BE2C (cell line): ENCODE measurements at regions not wholly inside any gene's neighbourhood (a gene's known extent, or its start where the extent isn't known, plus 50 kb on each side); places are given as distances from the start of the nearest gene placed in this dataset.
"Not testable (repeated sequence)": the region's sequence is repeated elsewhere in the genome, so short reads cannot be mapped to it uniquely, and the experiment has no call there.

Source experiments
- DNase-seq: peaks from one replicate; pipeline ENCODE4 v3.0.0-alpha.2; 2020
- H3K27me3 ChIP-seq: fragments of 250-450 bp; sonication (Bioruptor Pico); 2 replicates; pipeline ENCODE4 v1.5.1; 2020; ENCODE audit warnings: mild to moderate bottlenecking
- H3K36me3 ChIP-seq: fragments of 250-450 bp; sonication (Bioruptor Pico); 2 replicates; pipeline ENCODE4 v1.5.1; 2020; ENCODE audit warnings: mild to moderate bottlenecking
- H3K4me1 ChIP-seq: fragments of 250-450 bp; sonication (Bioruptor Pico); 2 replicates; pipeline ENCODE4 v1.5.1; 2020
- H3K4me3 ChIP-seq: 2 replicates; pipeline ENCODE4 v1.5.1; 2011; ENCODE audit warnings: low read depth, low read length
- H3K9me3 ChIP-seq: fragments of 250-450 bp; sonication (Bioruptor Pico); 2 replicates; pipeline ENCODE4 v1.5.1; 2020
- TF ChIP-seq, protein P1 (sequence below): IDR thresholded peaks from 2 replicates; pipeline ENCODE4 v1.5.1; 2012; ENCODE audit warnings: mild to moderate bottlenecking, low read depth, low read length

DNA sequence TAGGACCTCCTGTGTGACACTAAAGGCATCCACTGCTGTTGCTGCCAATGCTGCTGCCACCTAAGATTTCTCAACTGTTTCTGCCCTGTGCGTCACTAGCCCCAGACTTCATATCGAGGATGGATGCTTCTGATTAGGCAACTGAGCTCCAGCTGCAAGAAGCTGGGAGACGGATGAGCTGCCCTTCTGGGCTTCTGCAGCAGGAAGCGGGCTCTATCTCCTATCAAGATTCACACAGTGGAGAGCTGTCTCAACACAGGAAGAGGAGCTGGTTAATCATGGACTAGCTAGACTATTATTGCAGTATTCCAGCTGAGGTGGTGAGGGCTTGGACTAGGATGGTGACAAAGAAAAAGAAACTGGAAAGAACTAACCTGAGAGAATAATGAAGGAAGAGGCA, 59.2 kb upstream of the PELI2 start:
- no peaks in the 10 kb centered on the region for H3K27me3 ChIP-seq
- no peaks in the 10 kb centered on the region for H3K9me3 ChIP-seq
- peaks cover 9% of the 10 kb centered on the region for H3K4me1 ChIP-seq
- no peaks in the 10 kb centered on the region for H3K36me3 ChIP-seq
- TF ChIP-seq, protein P1, sequence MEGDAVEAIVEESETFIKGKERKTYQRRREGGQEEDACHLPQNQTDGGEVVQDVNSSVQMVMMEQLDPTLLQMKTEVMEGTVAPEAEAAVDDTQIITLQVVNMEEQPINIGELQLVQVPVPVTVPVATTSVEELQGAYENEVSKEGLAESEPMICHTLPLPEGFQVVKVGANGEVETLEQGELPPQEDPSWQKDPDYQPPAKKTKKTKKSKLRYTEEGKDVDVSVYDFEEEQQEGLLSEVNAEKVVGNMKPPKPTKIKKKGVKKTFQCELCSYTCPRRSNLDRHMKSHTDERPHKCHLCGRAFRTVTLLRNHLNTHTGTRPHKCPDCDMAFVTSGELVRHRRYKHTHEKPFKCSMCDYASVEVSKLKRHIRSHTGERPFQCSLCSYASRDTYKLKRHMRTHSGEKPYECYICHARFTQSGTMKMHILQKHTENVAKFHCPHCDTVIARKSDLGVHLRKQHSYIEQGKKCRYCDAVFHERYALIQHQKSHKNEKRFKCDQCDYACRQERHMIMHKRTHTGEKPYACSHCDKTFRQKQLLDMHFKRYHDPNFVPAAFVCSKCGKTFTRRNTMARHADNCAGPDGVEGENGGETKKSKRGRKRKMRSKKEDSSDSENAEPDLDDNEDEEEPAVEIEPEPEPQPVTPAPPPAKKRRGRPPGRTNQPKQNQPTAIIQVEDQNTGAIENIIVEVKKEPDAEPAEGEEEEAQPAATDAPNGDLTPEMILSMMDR: no peak
- no peak for DNase-seq
- H3K4me3 ChIP-seq: no peak overlapping the region

DNA sequence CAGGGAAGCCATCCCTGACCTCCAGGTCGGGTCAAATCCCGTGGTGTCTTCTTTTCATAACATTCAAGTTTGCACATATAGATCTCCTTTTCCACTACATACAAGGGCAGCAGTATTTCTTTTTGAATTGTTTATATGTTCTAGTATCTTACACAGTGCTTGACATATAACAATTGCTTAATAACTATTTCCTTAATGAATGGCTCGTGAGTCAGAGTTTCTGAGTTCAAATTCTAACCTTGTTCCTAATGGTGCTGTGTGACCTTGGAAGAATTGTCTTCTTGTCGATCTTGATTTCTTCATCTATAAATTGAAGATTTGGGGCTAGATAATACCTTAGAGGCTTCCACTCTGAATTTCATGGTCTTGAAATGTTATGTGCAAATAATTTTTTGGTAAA, 57.2 kb upstream of the PELI2 start:
- TF ChIP-seq, protein P1: no peak
- no peaks in the 10 kb centered on the region for H3K27me3 ChIP-seq
- H3K36me3 ChIP-seq: no peaks in the 10 kb centered on the region
- H3K4me3 ChIP-seq: no peak overlapping the region
- no peak for DNase-seq
- H3K9me3 ChIP-seq: no peaks in the 10 kb centered on the region
- peaks cover 9% of the 10 kb centered on the region for H3K4me1 ChIP-seq

DNA sequence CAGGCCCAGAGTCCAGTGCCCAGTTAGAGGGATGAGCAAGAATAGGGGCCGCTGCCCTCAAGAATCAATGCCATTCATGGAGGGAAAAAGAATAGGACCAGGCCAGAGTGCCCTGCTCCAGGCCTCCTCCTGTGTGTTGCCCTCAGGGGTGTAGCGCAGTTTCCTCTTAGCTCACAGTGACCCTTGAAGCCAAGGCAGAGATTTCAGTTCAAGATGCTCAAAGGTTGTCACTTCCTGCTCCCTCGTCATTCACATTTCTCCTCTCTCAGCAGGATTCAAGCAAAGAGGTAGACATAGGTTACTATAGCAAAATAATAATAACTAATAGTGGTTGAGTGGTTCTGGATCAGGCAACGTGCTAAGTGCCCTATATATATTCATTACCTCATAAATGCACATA, 55.1 kb upstream of the PELI2 start:
- DNase-seq: no peak
- Histone ChIP-seq H3K4me1 (peaks cover 3% of the 10 kb centered on the region), H3K36me3 (no peaks in the 10 kb centered on the region), H3K4me3 (no peak overlapping the region), H3K9me3 (no peaks in the 10 kb centered on the region), H3K27me3 (no peaks in the 10 kb centered on the region)
- TF ChIP-seq, protein P1: no peak

DNA sequence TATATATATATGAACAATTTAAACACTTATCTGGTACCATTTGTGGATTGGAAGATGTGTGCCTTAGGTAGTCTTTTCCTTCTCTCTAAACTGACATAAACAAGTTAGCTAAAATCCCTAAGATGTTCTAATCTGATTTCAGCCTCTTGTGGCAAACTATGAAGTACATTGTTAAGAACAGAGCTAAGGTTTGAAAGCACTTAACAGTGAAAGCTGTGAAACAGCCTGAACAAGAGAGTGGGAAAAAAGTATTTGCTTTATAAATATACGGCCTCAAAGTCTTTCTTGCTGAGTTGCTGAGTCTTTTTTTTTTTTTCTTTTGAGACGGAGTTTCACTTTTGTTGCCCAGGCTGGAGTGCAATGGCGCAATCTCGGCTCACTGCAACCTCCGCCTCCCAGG, 53.7 kb upstream of the PELI2 start:
- Histone ChIP-seq H3K4me1 (peaks cover 3% of the 10 kb centered on the region), H3K27me3 (no peaks in the 10 kb centered on the region), H3K9me3 (no peaks in the 10 kb centered on the region), H3K36me3 (no peaks in the 10 kb centered on the region), H3K4me3 (no peak overlapping the region)
- TF ChIP-seq, protein P1: no peak
- no peak for DNase-seq

DNA sequence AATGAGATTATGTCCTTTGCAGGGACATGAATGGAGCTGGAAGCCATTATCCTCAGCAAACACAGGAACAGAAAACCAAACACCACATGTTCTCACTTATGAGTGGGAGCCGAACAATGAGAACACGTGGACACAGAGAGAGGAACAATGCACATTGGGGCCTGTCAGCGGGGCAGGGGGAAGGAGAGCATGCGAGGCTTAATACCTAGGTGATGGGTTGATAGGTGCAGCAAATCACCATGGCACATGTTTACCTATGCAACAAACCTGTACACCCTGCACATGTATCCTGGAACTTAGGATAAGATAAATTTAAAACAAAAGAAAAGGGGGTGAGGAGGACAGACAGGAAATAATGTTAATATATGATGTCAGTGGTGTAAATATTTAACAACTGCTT, 53.0 kb upstream of the PELI2 start:
- H3K36me3 ChIP-seq, H3K4me3 ChIP-seq, H3K9me3 ChIP-seq, H3K27me3 ChIP-seq, H3K4me1 ChIP-seq, DNase-seq: not testable (repeated sequence)

DNA sequence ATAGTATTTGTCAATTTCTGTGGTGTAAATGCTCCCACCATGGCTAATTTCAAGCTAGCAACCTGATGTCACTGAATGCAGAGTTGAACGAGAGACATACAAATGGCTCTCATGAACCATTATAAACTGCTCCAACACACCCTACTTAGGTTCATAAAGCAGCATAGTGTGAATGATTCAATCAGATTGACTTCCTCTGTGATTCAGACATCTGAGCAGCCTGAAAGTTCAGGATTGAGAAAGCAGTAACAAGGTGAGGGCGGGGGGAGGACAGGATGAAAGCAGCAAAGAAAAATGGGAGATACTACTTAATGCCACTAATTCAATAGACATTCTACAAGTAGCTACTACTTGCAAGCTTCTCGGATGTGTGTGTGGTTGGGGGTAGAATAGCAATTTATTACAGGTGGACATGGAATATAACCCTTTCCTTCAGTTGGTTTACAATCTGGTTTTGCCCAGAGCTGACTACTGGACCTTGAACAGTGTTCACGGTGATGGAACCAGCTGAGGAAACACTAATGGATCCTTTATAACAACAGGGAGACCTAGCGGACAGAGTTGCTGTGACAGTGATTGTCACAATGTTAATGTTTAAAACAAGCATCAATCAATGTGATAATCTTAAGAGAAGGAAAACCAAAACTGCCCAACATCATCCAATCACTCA, 52.5 kb upstream of the PELI2 start:
- Histone ChIP-seq H3K36me3 (no peaks in the 10 kb centered on the region), H3K4me3 (no peak overlapping the region), H3K9me3 (no peaks in the 10 kb centered on the region), H3K4me1 (peaks cover 3% of the 10 kb centered on the region), H3K27me3 (no peaks in the 10 kb centered on the region)
- no peak for DNase-seq
- TF ChIP-seq, protein P1: no peak
